ENCODE measurements at regions not wholly inside any gene's neighbourhood (a gene's known extent, or its start where the extent isn't known, plus 50 kb on each side); places are given as distances from the start of the nearest gene placed in this dataset.

DNA sequence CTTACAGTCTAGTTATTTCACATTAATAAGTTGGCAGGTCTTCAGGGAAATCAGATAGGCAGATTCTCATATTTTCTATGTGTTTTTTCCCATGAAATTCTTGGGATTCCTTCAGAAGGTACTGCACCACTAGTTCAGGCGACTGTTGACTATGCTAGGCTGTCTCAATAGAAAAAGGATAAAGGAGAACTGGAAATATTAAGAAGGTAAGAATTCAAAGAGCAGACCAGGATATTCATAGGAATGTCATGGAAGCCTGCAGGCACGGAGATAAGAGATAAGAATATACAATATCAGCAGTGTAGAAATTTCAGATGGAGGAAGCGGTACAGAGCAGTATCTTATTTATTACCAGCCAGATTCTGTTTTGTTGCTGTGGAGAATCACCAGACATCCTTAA lies 432.1 kb upstream of the MDFIC2 start:
- RAD21 ChIA-PET (ENCODE audit: low non-redundant PET in 1 of 2, low total read pairs in 2 of 2, uncharacterized antibody in 2 of 2, unreplicated experiment in 2 of 2): no interaction called here
- CTCF ChIA-PET: no interaction called here
- no peak overlapping the region for H3K4me2 ChIP-seq (ENCODE audit: low read length)
- H3K27ac ChIP-seq (ENCODE audit: low read depth, low read length): no peak overlapping the region
- H3K79me2 ChIP-seq (ENCODE audit: insufficient read depth, low read length): no peaks in the 10 kb centered on the region
- H3K27me3 ChIP-seq (ENCODE audit: insufficient read depth, low read length): no peaks in the 10 kb centered on the region
- DNase-seq (ENCODE audit: low read depth, low spot score) (no peak), ATAC-seq (no peak)
- no peaks in the 10 kb centered on the region for H3K36me3 ChIP-seq (ENCODE audit: control insufficient read depth in 1 of 2, insufficient read depth in 2 of 2, low read length in 2 of 2)
- POLR2A ChIA-PET: no interaction called here
- H3K4me1 ChIP-seq (ENCODE audit: control insufficient read depth in 1 of 2, insufficient read depth in 2 of 2, low read length in 2 of 2): no peaks in the 10 kb centered on the region
- H2AFZ ChIP-seq (ENCODE audit: low read depth, low read length, poor library complexity, severe bottlenecking): no peak overlapping the region
- intact Hi-C loops (cut with micrococcal nuclease): no loop called here
- H3K4me3 ChIP-seq (replicated peaks in 1 of 2; ENCODE audit: low read depth in 1 of 2, low read length in 2 of 2): no peak overlapping the region
- no peaks in the 10 kb centered on the region; a peak in 1 of 4 replicates for H3K9me3 ChIP-seq (ENCODE audit: control insufficient read depth in 1 of 2, insufficient read depth in 1 of 2, low read depth in 1 of 2, low read length in 2 of 2)
- TF ChIP-seq EGR1 (IDR thresholded peaks at IDR 0.05; ENCODE audit: low read depth): no peak
- TF ChIP-seq YY1 (IDR thresholded peaks at IDR 0.05; ENCODE audit: extremely low read depth, insufficient replicate concordance, low read depth, low read length): no peak
- TF ChIP-seq ELF1 (IDR thresholded peaks at IDR 0.05; ENCODE audit: borderline replicate concordance, low read depth): no peak
- no peak for TF ChIP-seq SRF (IDR thresholded peaks at IDR 0.05; ENCODE audit: low read depth)
- no peak for TF ChIP-seq ZFX (IDR thresholded peaks at IDR 0.05)
- TF ChIP-seq EZH2phosphoT487 (IDR thresholded peaks at IDR 0.05; ENCODE audit: borderline replicate concordance): no peak
- TF ChIP-seq POLR2A (IDR thresholded peaks at IDR 0.05; ENCODE audit: borderline replicate concordance, extremely low read depth, insufficient read depth, insufficient read length): no peak
- TF ChIP-seq EZH2 (IDR thresholded peaks at IDR 0.05): no peak
- no peak for TF ChIP-seq CTCF (IDR thresholded peaks at IDR 0.05 in 2 of 3, conservative IDR thresholded peaks at IDR 0.05 in 1 of 3; ENCODE audit: borderline replicate concordance in 1 of 3, insufficient read depth in 1 of 3, low read depth in 2 of 3, low read length in 2 of 3)
- no peak for TF ChIP-seq RAD21 (IDR thresholded peaks at IDR 0.05; ENCODE audit: low read depth)
- TF ChIP-seq ZNF274 (IDR thresholded peaks at IDR 0.05; ENCODE audit: low read depth, low read length): no peak
- TF ChIP-seq, protein P1, sequence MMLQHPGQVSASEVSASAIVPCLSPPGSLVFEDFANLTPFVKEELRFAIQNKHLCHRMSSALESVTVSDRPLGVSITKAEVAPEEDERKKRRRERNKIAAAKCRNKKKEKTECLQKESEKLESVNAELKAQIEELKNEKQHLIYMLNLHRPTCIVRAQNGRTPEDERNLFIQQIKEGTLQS (IDR thresholded peaks at IDR 0.05): no peak
- TF ChIP-seq ZBTB33 (IDR thresholded peaks at IDR 0.05; ENCODE audit: extremely low read depth, insufficient replicate concordance, low read length): no peak
- TF ChIP-seq FOSL1 (IDR thresholded peaks at IDR 0.05; ENCODE audit: low read depth): no peak
- TF ChIP-seq JUND (IDR thresholded peaks at IDR 0.05): no peak
- BruUV-seq (replicated peaks): no TSS peak
- no peaks in the 10 kb centered on the region for H4K20me1 ChIP-seq (ENCODE audit: insufficient read depth)
- no peak overlapping the region for H3K9ac ChIP-seq (ENCODE audit: low read length)
- no peaks in the 10 kb centered on the region for H3K9me2 ChIP-seq (ENCODE audit: insufficient read depth)
